ENCODE measurements at regions not wholly inside any gene's neighbourhood (a gene's known extent, or its start where the extent isn't known, plus 50 kb on each side); places are given as distances from the start of the nearest gene placed in this dataset.

- TF ChIP-seq, protein P1, sequence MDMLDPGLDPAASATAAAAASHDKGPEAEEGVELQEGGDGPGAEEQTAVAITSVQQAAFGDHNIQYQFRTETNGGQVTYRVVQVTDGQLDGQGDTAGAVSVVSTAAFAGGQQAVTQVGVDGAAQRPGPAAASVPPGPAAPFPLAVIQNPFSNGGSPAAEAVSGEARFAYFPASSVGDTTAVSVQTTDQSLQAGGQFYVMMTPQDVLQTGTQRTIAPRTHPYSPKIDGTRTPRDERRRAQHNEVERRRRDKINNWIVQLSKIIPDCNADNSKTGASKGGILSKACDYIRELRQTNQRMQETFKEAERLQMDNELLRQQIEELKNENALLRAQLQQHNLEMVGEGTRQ (IDR thresholded peaks at IDR 0.05): no peak
- no peak for TF ChIP-seq CTCF (IDR thresholded peaks at IDR 0.05)
- no peak for TF ChIP-seq POLR2AphosphoS2 (conservative IDR thresholded peaks at IDR 0.05; ENCODE audit: low read length)
- TF ChIP-seq ELK1 (IDR thresholded peaks at IDR 0.05; ENCODE audit: low read depth, low read length): no peak
- no peak for TF ChIP-seq SMC3 (IDR thresholded peaks at IDR 0.05)
- no peak for TF ChIP-seq POLR2A (IDR thresholded peaks at IDR 0.05; ENCODE audit: low read length)
- TF ChIP-seq RAD21 (conservative IDR thresholded peaks at IDR 0.05 in 1 of 2, IDR thresholded peaks at IDR 0.05 in 1 of 2): no peak
- TF ChIP-seq JUN (IDR thresholded peaks at IDR 0.05): no peak
- no peak for TF ChIP-seq RNF2 (IDR thresholded peaks at IDR 0.05; ENCODE audit: borderline replicate concordance, low read depth)
- TF ChIP-seq BHLHE40 (IDR thresholded peaks at IDR 0.05; ENCODE audit: low read depth, low read length): no peak
Measured at GRCh38 chr11:69572233-69572860, 68.6 kb upstream of the CCND1 start.
